ENCODE measurements at regions not wholly inside any gene's neighbourhood (a gene's known extent, or its start where the extent isn't known, plus 50 kb on each side); places are given as distances from the start of the nearest gene placed in this dataset.
"Not testable (repeated sequence)": the region's sequence is repeated elsewhere in the genome, so short reads cannot be mapped to it uniquely, and the experiment has no call there.

- not testable (repeated sequence) for DNase-seq (ENCODE audit: low read depth in 2 of 2)
These were observed 71.6 kb upstream of the LRRC37A2 start for GRCh38 chr17:46440665-46441064.

GRCh38 chr17:46434450-46435062, 73.0 kb upstream of the ARL17B start:
- H3K4me2 ChIP-seq (ENCODE audit: extremely low read depth, insufficient read depth, low read length); H3K27me3 ChIP-seq (ENCODE audit: control insufficient read depth, insufficient read depth, low read length); H2AFZ ChIP-seq (ENCODE audit: low read length); H4K20me1 ChIP-seq (ENCODE audit: control insufficient read depth, extremely low read depth, insufficient read depth, low read length); H3K79me2 ChIP-seq (ENCODE audit: control insufficient read depth, insufficient read depth, low read length); DNase-seq (ENCODE audit: low read depth in 2 of 2); H3K9me3 ChIP-seq (ENCODE audit: control insufficient read depth, insufficient read depth, low read depth, low read length); H3K4me3 ChIP-seq (replicated peaks in 1 of 4; ENCODE audit: control extremely low read depth in 1 of 4, insufficient read depth in 1 of 4, low read depth in 3 of 4, low read length in 4 of 4); H3K9ac ChIP-seq (ENCODE audit: insufficient read depth, low read length); H3K27ac ChIP-seq (ENCODE audit: insufficient read depth, low read length); H3K36me3 ChIP-seq (ENCODE audit: control insufficient read depth, insufficient read depth, low read length); H3K4me1 ChIP-seq (ENCODE audit: control insufficient read depth, extremely low read depth, insufficient read depth, low read length): not testable (repeated sequence)

More at GRCh38 chr17:46440665-46441064, 71.6 kb upstream of the LRRC37A2 start:
- H3K36me3 ChIP-seq (ENCODE audit: control insufficient read depth, insufficient read depth, low read length); H3K27me3 ChIP-seq (ENCODE audit: control insufficient read depth, insufficient read depth, low read length); H2AFZ ChIP-seq (ENCODE audit: low read length); H3K9ac ChIP-seq (ENCODE audit: insufficient read depth, low read length); H3K9me3 ChIP-seq (ENCODE audit: control insufficient read depth, insufficient read depth, low read depth, low read length); H3K4me2 ChIP-seq (ENCODE audit: extremely low read depth, insufficient read depth, low read length); H3K4me3 ChIP-seq (replicated peaks in 1 of 4; ENCODE audit: control extremely low read depth in 1 of 4, insufficient read depth in 1 of 4, low read depth in 3 of 4, low read length in 4 of 4); H3K79me2 ChIP-seq (ENCODE audit: control insufficient read depth, insufficient read depth, low read length); H4K20me1 ChIP-seq (ENCODE audit: control insufficient read depth, extremely low read depth, insufficient read depth, low read length); H3K27ac ChIP-seq (ENCODE audit: insufficient read depth, low read length); H3K4me1 ChIP-seq (ENCODE audit: control insufficient read depth, extremely low read depth, insufficient read depth, low read length): not testable (repeated sequence)

GRCh38 chr17:46430300-46430699, 68.7 kb upstream of the ARL17B start:
- H3K9ac ChIP-seq (ENCODE audit: insufficient read depth, low read length); DNase-seq (ENCODE audit: low read depth in 2 of 2); H3K79me2 ChIP-seq (ENCODE audit: control insufficient read depth, insufficient read depth, low read length); H3K27me3 ChIP-seq (ENCODE audit: control insufficient read depth, insufficient read depth, low read length); H4K20me1 ChIP-seq (ENCODE audit: control insufficient read depth, extremely low read depth, insufficient read depth, low read length); H3K4me2 ChIP-seq (ENCODE audit: extremely low read depth, insufficient read depth, low read length); H3K4me1 ChIP-seq (ENCODE audit: control insufficient read depth, extremely low read depth, insufficient read depth, low read length); H3K36me3 ChIP-seq (ENCODE audit: control insufficient read depth, insufficient read depth, low read length); H3K4me3 ChIP-seq (replicated peaks in 1 of 4; ENCODE audit: control extremely low read depth in 1 of 4, insufficient read depth in 1 of 4, low read depth in 3 of 4, low read length in 4 of 4); H2AFZ ChIP-seq (ENCODE audit: low read length); H3K9me3 ChIP-seq (ENCODE audit: control insufficient read depth, insufficient read depth, low read depth, low read length); H3K27ac ChIP-seq (ENCODE audit: insufficient read depth, low read length): not testable (repeated sequence)

- H2AFZ ChIP-seq (ENCODE audit: low read length); H3K27ac ChIP-seq (ENCODE audit: insufficient read depth, low read length); H3K9ac ChIP-seq (ENCODE audit: insufficient read depth, low read length); DNase-seq (ENCODE audit: low read depth in 2 of 2); H3K36me3 ChIP-seq (ENCODE audit: control insufficient read depth, insufficient read depth, low read length); H3K9me3 ChIP-seq (ENCODE audit: control insufficient read depth, insufficient read depth, low read depth, low read length); H3K4me1 ChIP-seq (ENCODE audit: control insufficient read depth, extremely low read depth, insufficient read depth, low read length); H3K4me2 ChIP-seq (ENCODE audit: extremely low read depth, insufficient read depth, low read length); H3K4me3 ChIP-seq (replicated peaks in 1 of 4; ENCODE audit: control extremely low read depth in 1 of 4, insufficient read depth in 1 of 4, low read depth in 3 of 4, low read length in 4 of 4); H3K79me2 ChIP-seq (ENCODE audit: control insufficient read depth, insufficient read depth, low read length); H3K27me3 ChIP-seq (ENCODE audit: control insufficient read depth, insufficient read depth, low read length); H4K20me1 ChIP-seq (ENCODE audit: control insufficient read depth, extremely low read depth, insufficient read depth, low read length): not testable (repeated sequence)
These were observed 68.1 kb upstream of the ARL17B start for GRCh38 chr17:46429675-46430074.

- H3K36me3 ChIP-seq (ENCODE audit: control insufficient read depth, insufficient read depth, low read length); H3K79me2 ChIP-seq (ENCODE audit: control insufficient read depth, insufficient read depth, low read length); H3K4me3 ChIP-seq (replicated peaks in 1 of 4; ENCODE audit: control extremely low read depth in 1 of 4, insufficient read depth in 1 of 4, low read depth in 3 of 4, low read length in 4 of 4); H3K27ac ChIP-seq (ENCODE audit: insufficient read depth, low read length); H2AFZ ChIP-seq (ENCODE audit: low read length); DNase-seq (ENCODE audit: low read depth in 2 of 2); H3K4me1 ChIP-seq (ENCODE audit: control insufficient read depth, extremely low read depth, insufficient read depth, low read length); H4K20me1 ChIP-seq (ENCODE audit: control insufficient read depth, extremely low read depth, insufficient read depth, low read length); H3K4me2 ChIP-seq (ENCODE audit: extremely low read depth, insufficient read depth, low read length); H3K27me3 ChIP-seq (ENCODE audit: control insufficient read depth, insufficient read depth, low read length); H3K9ac ChIP-seq (ENCODE audit: insufficient read depth, low read length); H3K9me3 ChIP-seq (ENCODE audit: control insufficient read depth, insufficient read depth, low read depth, low read length): not testable (repeated sequence)
These were observed 62.8 kb upstream of the ARL17B start for GRCh38 chr17:46424187-46424884.

- not testable (repeated sequence) for H3K4me2 ChIP-seq (ENCODE audit: extremely low read depth, insufficient read depth, low read length); H3K9ac ChIP-seq (ENCODE audit: insufficient read depth, low read length); H3K36me3 ChIP-seq (ENCODE audit: control insufficient read depth, insufficient read depth, low read length); H3K27ac ChIP-seq (ENCODE audit: insufficient read depth, low read length); H3K79me2 ChIP-seq (ENCODE audit: control insufficient read depth, insufficient read depth, low read length); H3K9me3 ChIP-seq (ENCODE audit: control insufficient read depth, insufficient read depth, low read depth, low read length); H3K4me3 ChIP-seq (replicated peaks in 1 of 4; ENCODE audit: control extremely low read depth in 1 of 4, insufficient read depth in 1 of 4, low read depth in 3 of 4, low read length in 4 of 4); H2AFZ ChIP-seq (ENCODE audit: low read length); H3K27me3 ChIP-seq (ENCODE audit: control insufficient read depth, insufficient read depth, low read length); H4K20me1 ChIP-seq (ENCODE audit: control insufficient read depth, extremely low read depth, insufficient read depth, low read length); H3K4me1 ChIP-seq (ENCODE audit: control insufficient read depth, extremely low read depth, insufficient read depth, low read length)
- DNase-seq (ENCODE audit: low read depth in 2 of 2): peak; percentile 0 to 12
These were observed 56.3 kb upstream of the ARL17B start for GRCh38 chr17:46417907-46418306.

- not testable (repeated sequence) for DNase-seq (ENCODE audit: low read depth in 2 of 2); H3K4me3 ChIP-seq (replicated peaks in 1 of 4; ENCODE audit: control extremely low read depth in 1 of 4, insufficient read depth in 1 of 4, low read depth in 3 of 4, low read length in 4 of 4); H3K27me3 ChIP-seq (ENCODE audit: control insufficient read depth, insufficient read depth, low read length); H3K9me3 ChIP-seq (ENCODE audit: control insufficient read depth, insufficient read depth, low read depth, low read length); H3K4me2 ChIP-seq (ENCODE audit: extremely low read depth, insufficient read depth, low read length); H3K9ac ChIP-seq (ENCODE audit: insufficient read depth, low read length); H3K36me3 ChIP-seq (ENCODE audit: control insufficient read depth, insufficient read depth, low read length); H2AFZ ChIP-seq (ENCODE audit: low read length); H3K27ac ChIP-seq (ENCODE audit: insufficient read depth, low read length); H4K20me1 ChIP-seq (ENCODE audit: control insufficient read depth, extremely low read depth, insufficient read depth, low read length); H3K4me1 ChIP-seq (ENCODE audit: control insufficient read depth, extremely low read depth, insufficient read depth, low read length); H3K79me2 ChIP-seq (ENCODE audit: control insufficient read depth, insufficient read depth, low read length)
These were observed 55.7 kb upstream of the ARL17B start for GRCh38 chr17:46417261-46417660.
